HG03460 (cell line): ENCODE measurements at regions not wholly inside any gene's neighbourhood (a gene's known extent, or its start where the extent isn't known, plus 50 kb on each side); places are given as distances from the start of the nearest gene placed in this dataset.

ENCODE experiments used
- ATAC-seq: cut with Tn5 transposase; IDR thresholded peaks from one replicate; pipeline ENCODE4 v1.9.1; 2021; ENCODE audit not compliant: unreplicated experiment

DNA sequence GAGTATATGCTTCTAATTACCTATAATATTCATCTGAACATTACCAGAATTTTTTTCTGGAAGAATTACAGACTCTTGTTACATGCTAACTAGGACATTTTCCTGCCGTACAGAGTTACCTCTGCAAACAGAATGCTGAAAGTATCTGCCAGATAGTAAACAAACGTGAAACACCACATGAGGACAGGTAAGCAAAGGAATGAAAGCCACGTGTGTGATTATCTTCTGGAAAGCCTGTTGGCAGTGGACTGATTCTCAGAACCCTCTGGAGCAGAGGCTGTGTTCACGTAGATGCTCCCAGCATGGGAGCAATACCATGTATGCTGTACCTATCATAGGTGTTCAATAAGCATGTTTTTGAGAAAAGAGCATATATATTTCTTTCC is 472.6 kb downstream of the ENC1 start:
- no peak for ATAC-seq

DNA sequence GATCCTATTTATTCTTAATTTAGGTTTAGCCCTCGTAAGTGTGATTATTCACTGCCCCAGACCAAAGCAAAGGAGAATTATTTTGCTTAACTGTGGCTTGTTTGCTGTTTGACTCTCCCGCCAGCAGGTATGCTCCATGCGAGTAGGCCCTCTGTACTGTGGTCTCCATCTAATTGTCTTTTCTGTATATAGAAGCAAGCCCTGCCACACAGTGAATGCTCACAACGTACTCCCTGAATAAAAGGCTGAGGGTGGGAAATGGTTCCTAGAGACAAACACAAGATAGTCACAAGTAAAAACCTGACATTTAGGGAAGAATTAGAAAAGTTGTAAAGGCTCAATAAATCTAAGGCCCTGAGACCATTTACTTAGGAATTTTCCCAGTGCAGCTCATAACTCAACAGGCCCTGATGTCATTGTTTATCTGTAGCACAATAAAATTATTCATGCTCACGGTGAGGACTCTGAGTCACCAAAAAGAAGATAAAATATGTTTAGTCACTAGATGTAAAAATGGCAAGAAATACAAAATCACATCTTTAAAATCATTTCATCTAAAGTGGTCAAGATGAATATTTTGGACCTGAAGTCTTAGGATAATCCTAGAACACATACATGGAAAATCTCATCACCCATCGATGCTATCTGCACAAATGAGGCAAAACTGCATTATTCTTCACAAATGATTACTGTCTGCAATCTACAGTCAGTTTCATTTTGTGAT is 473.2 kb downstream of the ENC1 start:
- ATAC-seq: no peak

DNA sequence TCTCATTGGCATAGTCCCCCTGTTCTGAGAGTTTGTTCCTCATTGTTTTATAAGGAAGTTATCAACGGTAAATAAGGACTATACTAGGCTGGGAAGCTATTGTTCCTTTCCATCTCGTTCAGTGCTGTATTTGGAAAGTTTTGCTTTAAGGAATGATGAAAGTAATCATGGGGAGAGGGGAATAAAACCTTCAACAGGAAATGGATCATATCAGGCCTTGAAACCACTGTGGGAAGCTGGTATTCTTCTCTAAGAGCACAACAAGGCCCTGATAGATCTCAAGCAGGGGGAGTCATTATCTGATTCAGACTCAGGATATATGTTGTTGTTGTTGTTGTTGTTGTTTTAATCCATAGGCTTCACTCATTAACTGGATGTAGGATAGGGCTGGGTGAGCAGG is 474.5 kb downstream of the ENC1 start:
- no peak for ATAC-seq

DNA sequence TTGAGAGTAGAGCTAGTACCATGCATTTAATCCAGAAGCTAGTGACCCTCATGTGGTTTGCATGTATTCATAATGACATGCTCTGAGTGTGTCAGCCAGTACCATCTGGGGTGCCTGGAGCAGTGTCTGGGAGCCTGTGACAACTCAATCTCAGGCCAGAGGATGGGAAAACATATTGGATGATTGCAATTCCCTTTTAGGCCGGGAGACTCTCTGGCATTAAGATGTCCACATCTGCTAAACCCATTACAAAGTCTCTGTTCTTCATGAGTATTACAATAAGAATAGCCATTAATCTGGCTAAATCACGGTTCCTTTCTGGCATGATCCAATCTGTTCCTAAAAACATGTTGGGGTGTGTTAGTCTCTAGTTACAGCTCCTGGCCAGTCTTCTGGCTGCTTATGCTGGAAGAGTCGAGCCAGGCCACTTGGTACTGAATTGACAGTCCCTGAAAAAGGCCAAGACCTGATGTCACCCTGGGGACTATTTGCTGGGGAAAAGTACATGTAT is 475.7 kb downstream of the ENC1 start:
- no peak for ATAC-seq

DNA sequence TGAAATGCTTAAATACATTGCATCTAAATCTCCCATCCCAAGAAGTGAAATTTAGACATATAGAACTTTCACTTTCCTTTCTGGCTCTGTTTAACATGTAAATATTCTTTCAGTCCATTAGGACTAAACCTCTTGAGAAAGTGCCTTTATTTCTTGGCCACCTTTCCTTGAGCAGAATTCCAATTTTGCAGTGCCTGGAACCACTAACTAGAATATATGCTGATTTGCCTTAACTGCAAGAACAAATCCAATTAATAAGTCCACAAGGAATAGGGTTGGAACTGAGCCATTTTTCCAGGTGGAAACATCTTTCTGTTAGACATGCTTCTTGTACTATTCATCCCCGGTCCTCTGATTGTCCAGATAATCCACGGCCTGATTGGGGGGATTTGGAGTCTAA is 478.0 kb downstream of the ENC1 start:
- no peak for ATAC-seq

DNA sequence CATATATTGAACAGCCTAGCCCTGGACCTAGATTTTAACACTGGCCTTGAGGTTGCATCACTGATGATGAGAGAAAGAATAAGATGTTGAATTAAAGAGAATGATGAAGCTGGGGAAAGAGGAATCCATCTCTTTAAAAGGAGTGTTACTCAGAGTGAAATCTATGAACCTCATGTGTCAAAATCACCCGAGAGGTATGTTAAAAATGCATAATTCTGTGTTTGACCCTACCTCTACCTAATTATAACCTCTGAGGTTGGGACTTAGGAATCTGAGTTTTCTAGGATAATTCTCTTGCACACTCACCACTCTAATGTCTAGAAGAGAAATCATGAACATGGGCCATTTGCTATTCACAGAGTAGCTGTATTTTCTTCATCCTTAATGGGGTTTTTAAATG is 479.4 kb downstream of the ENC1 start:
- ATAC-seq: no peak

DNA sequence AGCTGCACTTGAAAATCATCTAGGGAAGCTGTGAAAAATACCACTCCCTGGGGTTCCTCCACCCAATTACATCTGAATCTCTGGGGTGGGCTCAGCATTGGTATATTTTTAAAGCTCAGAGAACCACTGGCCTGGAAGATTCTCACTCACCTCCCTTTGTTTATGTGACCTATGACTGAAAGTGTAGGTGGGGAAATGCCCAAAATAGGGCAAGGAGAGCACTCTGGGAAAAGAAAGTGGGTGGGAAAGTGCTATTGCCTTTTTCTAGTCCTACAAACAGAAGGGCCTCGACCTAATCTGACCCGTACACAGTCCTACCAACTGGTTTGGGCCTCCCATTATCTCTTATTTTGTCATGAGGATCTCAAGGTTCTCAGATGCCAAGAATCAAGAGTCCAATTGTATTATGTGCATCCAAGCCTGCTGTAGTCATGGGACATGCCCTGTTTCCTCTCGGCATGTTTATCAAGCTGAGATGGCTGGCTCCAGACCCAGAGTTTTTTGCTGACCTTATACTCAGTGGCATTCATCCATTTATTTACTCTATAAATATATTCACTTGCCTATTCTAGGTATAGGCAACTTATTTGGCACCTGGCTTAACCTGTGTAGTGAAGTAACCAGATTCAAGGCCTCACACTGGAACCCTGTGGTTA is 483.7 kb downstream of the ENC1 start:
- ATAC-seq: no peak

DNA sequence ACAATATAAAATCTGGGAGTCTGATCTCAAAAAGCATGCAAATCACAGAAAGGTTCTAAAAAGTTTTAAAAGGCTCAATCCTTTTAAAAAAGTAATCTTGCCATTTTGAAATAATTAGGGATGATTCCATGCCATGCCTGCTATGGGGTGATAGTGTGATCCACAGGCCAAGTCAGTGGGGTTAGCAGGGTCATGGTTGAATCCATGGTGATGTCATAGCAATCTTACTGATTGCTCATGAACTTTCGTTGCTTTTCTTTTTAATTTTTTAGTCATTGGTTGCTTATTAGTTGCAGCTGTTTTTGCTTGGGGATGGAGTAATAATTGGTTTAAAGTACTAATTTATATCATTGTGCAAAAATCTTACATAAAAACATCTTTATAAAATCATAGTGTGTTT is 485.0 kb downstream of the ENC1 start:
- ATAC-seq: no peak

DNA sequence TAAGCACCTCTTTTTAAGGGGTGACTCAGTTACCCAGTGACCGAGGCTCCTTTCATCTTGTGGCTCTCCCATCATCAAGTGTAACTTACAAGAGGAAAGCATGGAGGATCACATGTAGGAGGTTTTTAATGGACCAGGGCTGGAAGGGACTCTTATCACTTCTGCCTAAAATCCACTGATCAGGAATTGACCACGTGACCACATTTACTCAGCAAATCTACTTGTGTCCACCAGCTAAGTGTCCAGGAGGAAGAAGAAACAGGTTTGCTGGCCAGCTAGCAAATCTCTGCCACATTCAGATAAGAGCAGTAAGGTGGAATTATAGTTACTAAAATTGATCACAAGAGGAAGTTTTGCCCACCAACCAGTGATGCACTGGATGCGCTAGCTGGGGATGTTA is 486.0 kb downstream of the ENC1 start:
- ATAC-seq: no peak

DNA sequence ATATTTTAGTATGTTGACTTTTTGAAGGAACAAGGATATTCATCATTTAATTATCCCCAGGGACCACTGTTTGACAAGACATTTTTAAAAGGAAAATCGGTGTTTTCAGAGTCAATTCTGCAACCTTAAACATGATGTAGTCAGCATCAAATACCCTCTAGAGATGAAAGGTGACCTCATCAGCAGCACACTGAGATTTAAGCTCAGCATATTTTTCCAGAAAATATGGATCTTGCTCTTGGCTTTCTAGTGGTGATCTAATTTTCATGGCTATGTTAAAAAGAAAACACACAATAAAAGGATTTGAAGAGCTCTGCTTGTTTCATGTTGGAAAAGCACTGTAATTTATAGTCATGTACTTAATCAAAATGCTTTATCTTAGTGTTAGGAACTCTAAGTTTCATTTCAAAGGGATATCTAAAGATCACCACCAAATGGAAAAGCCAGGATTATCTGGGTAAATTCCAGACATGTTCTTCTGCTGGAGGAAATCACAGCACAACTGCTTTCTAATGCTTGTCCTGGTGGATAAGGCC is 487.2 kb downstream of the ENC1 start:
- no peak for ATAC-seq

DNA sequence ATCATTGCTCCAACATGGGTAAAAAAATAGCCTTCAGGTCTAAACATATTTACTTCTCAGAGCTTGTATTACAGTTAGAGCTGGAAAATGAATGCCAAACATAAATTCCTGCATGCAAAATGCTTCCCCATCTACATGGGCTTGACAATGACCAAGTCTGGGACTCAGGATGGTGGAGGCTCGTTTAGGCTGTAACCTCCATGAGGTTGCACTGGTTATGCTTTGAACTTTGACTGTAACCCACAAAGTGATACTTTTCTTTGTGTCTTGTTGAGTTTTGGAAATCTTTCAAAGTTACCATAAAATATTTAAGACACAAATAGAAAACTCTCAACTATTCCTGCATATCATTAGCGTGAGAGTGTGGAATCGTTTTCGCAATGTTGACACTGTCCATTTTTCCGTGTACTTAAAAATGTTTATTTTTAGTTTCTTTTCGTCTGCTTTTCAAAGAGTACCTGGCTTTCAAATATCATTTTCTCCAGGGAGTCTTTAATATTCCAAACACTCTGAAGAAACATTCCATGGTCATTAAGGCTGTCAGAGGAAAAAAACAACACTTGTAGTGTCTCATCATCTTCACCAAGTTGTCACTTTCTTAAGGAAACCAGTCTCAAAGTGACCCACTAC is 487.8 kb downstream of the ENC1 start:
- ATAC-seq: no peak

DNA sequence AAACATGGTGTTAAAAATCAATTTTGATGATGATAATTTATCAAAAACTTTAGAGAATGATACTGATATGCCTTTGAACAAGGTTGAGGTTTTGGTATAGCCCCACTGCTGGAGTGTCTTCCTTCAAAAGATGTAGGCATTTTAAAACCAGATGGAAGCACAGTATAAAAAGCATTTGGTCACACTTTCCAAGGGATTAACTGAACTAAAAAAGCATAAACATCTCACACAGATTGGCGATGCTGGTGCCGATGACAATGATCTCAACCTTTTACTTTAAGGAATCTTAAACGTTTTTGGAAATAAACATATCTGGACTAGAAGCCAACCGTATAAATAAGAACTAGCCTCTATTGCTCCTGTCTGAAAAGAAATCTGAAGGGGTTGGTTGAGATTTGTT is 488.4 kb downstream of the ENC1 start:
- ATAC-seq: no peak

DNA sequence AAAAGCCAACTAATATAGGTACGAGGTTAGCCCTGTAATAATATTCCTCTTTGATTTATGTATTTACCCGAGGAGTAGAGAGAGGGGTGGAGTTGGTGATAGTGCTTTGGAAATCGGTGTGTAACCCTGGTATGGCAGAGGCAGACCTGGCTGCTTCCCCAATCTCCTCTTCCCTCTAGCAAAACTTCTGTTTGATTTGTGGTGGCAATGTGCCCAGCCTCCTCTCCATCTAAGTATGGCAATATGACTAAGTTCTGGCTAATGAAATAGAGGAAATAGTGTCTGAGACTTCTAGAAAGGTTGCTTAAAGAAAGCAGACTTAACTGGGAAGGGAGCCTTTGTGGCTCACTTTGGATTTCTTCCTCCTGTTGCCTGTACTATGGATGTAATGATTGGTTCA is 491.1 kb downstream of the ENC1 start:
- ATAC-seq: no peak

DNA sequence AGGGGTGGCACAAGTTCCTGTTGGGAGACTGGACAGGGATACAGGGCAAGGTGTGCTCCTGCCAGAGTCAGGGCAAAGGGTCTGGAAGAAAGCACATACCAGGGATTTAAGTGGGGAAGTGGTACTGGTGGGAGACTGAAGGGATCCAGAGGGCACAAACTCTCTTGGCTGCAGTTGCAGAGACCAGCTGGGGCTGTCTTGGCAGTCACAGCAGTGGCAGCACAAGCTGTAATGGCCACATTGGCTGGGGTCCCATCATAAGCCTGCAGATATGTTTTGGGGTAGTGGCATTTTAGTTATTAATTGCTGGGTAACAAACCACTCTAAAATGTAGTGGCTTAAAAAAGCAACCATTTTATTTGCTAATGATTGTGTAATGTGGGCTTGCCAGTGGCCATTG is 492.2 kb downstream of the ENC1 start:
- no peak for ATAC-seq

DNA sequence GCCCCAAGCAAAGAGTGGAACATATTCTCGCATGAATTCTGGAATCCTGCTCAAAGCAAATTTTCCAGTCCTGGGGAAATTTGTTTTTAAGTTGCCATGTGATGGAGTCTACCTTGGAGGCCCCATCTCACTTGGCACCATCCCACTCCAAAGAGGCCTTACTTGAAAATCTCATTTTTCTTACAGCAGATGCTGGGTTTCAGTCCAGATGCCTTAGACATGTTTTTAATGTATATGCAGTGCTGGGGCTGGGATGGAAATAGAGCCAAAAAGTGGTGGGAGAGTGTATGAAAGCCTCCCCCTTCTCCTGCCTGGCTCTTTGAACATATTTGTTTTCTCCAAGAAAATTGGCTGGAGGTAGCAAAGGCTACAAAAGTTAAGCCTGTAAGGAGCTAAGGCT is 493.7 kb downstream of the ENC1 start:
- no peak for ATAC-seq

DNA sequence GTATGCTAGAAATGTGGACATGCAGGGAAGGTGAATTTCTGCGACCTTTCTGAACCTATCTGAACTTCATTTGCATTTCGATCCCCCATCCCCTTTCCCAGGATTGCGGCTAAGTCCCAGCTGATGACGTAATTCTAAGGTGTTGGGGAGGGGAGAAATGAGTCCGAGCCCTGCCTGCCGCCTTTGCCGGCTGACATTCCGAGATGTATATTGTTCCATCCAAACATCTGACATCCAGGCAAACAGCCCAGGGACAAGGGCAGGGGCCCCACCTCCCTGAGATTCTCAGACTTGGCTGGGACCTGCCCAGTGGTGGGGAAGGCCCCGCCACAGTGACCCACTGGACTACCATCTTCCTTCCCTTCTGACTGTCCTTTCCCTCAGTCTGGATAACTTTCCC is 494.6 kb downstream of the ENC1 start:
- no peak for ATAC-seq

DNA sequence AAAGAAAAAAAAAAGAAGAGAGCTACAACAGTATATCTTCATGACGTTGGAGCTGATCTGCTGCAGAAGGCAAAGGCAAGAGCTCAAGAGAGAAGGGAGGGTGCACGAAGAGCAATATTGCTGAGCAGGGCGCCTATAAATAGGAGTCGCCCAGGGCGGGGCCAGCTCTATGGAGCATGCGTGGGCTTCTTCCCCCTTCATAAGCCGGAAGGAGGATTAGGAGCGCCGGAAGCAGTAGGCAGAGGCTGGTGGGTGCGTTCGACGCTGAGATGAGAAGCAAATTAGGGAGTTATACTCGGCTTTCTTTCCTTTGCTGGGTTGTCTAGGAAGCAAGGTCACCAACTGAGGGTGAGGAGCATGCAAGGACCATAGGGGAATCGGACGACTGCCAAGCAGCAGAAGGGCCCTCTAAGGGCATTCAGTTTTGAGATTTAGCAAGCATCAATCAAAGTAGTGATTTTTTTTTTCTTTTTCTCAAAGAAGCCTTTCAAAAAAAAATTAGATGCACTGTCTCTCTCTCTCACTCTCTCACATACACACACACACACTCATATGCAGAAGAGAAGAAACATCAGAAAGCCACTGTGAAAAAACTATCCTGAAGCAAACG is 496.7 kb downstream of the ENC1 start:
- ATAC-seq: no peak

DNA sequence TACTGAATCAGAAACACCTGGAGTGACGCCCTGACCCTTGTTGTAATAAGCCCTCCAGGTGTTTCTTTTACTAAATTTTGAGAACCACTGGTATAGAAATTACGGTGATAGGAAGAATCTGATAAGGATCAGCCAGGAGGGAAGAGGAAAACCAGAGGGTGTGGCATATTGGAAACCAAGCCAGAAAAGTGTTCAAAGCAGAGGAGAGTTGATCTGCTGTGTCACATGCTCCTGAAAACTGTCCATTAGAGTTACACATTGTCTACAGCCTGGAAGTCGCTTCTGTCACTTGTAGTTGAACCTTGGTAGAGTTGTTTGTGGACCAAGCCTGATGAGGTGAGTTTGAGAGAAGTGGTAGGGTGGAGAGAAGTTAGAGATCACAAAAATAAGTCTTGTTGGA is 497.4 kb downstream of the ENC1 start:
- ATAC-seq: no peak

DNA sequence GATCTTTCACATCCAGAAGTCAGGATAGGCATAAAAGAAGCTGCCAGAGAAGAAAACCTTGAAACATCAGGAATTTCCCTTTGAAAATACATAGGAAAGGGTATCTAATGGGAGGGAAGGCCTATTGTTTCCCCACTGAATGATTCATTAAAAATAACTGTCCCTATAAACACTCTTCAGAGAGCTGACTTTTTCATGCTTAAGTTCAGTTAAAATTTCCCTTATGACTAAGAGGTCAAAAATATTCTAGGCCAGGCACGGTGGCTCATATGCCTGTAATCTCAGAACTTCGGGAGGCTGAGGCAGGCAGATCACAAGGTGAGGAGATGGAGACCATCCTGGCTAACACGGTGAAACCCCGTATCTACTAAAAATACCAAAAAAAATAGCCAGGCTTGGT is 499.5 kb downstream of the ENC1 start:
- ATAC-seq: no peak

DNA sequence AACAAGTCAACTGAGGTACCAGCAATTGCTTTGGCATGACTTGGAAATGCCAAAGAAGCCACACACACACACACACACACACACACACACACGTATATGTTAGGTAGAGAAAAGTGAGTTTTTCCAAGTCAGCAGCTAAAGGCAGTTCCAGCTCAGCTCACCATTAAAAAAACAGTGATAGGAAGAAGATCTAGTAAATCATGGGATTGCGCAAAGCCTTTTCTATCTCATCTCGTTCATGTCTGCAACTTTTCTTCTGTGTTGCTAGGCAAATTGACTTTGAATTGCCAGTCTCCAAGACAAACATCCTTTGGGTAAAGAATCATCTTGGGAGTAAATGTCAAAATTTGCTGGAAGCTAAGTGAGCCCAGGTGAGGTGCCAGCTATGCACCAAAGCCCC is 500.1 kb downstream of the ENC1 start:
- no peak for ATAC-seq

DNA sequence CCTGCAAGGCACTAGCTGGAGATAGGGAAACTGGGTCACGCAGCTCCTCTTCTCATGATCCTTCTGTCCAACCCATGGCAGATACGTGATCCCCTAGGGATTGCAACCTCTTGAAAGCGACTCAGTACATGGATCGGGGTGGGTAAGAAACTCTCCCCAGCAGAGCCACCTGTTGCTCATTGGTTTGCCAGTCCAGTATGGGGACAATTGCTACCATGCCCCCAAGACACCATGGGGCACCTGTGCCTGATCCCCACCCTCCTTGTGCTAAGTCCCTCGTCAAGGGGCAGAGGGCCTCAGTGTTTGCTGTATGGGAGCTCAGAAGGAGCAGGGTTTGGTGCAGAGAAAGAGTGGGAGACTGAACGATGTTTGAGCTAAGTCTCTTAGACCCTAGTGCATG is 500.9 kb downstream of the ENC1 start:
- ATAC-seq: no peak

DNA sequence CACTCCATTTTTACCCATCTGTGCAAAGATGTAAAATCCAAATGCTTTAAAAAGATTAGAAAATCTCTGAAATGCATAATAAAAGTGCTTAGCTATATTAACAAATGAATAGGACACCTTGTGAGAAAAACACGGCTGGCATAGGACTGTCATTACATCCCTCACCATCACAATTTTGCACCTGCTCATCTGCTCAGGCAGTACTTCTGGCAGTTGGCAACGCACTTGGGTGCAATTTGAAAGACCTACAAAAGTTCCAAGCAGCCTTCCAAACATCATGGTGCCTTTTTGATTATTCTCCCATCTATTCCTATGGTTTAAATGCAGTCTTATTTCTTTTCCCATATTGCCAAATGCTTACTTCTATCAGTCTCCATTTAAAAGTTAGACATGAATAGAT is 501.8 kb downstream of the ENC1 start:
- no peak for ATAC-seq
